ENCODE measurements at regions not wholly inside any gene's neighbourhood (a gene's known extent, or its start where the extent isn't known, plus 50 kb on each side); places are given as distances from the start of the nearest gene placed in this dataset.

DNA sequence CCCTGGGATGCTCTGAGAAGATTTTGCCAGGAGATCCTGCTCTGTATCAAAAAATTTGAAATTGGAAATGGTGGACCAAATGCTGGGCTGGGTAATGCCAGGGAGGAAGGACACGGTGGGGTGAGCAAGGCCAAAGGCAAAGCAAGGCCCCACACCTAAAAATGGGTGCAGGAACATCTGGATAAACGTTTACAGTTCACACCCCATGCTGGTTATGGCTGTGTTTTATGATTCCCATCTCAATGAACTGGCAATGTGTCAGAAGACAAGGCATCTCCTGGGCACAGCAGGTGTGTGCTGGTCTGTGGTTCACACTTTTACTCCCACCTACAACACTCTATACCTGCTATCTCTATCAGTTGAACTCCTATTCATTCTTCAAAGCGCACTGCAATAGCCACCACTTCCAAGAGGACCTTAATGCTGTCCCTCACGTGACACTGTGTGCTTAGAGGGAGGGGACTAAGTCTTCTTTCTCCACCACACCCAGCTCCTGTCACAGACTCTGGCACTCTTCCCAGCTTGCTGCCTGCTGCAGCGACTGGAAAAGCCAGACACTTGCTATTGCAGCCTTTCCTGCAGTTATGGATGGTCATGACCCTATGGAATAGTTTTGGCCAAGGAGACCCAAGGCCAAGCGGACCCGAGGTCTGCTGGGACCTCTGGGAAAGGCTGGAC lies 277.5 kb downstream of the CTTN start:
- H3K9ac ChIP-seq (ENCODE audit: low read length) = no peak overlapping the region
- H3K36me3 ChIP-seq (ENCODE audit: control insufficient read depth, insufficient read depth, low read length) = no peaks in the 10 kb centered on the region
- H3K27me3 ChIP-seq (ENCODE audit: control insufficient read depth, insufficient read depth, low read length) = no peaks in the 10 kb centered on the region
- H3K4me3 ChIP-seq (ENCODE audit: low read length) = no peak overlapping the region
- H3K4me1 ChIP-seq (ENCODE audit: control insufficient read depth, insufficient read depth, low read length) = peaks cover 5% of the 10 kb centered on the region
- H3K9me3 ChIP-seq (ENCODE audit: control insufficient read depth, low read length) = no peaks in the 10 kb centered on the region

DNA sequence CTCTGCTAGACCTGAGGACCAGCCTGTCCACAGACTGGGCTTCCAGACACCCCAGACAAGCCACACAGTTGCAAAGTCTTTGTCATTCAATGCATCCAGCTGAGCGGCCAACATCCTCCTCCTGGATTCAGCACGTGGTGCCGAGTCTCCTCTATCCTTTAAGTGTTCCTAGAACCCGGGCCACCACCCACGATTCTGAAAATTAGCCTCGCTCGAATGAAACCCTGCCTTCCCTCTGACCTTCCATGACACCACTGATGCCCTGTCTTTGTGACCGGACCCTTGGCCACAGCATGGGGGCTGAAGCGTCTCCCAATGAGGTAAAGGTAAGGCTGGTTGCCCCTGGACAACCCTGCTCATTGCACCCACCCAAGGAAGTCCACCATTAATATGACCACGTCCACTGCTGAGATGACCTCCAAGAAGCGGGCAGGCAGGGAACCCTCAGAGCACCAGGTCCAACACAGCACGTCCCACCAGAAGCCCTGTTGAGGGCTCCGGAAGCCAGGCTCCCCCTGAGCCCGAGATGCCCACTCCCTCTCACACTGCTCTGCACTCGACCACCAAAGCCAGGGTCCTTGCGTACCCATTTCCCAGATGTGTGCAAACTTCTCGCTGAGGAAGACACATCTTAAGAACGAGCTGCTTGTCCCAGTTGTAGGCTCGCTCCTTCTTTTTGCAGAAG lies 279.0 kb downstream of the CTTN start:
- H3K4me3 ChIP-seq (ENCODE audit: low read length) = no peak overlapping the region
- H3K9me3 ChIP-seq (ENCODE audit: control insufficient read depth, low read length) = no peaks in the 10 kb centered on the region
- peaks cover 5% of the 10 kb centered on the region for H3K4me1 ChIP-seq (ENCODE audit: control insufficient read depth, insufficient read depth, low read length)
- no peaks in the 10 kb centered on the region for H3K36me3 ChIP-seq (ENCODE audit: control insufficient read depth, insufficient read depth, low read length)
- no peaks in the 10 kb centered on the region for H3K27me3 ChIP-seq (ENCODE audit: control insufficient read depth, insufficient read depth, low read length)
- no peak overlapping the region for H3K9ac ChIP-seq (ENCODE audit: low read length)

DNA sequence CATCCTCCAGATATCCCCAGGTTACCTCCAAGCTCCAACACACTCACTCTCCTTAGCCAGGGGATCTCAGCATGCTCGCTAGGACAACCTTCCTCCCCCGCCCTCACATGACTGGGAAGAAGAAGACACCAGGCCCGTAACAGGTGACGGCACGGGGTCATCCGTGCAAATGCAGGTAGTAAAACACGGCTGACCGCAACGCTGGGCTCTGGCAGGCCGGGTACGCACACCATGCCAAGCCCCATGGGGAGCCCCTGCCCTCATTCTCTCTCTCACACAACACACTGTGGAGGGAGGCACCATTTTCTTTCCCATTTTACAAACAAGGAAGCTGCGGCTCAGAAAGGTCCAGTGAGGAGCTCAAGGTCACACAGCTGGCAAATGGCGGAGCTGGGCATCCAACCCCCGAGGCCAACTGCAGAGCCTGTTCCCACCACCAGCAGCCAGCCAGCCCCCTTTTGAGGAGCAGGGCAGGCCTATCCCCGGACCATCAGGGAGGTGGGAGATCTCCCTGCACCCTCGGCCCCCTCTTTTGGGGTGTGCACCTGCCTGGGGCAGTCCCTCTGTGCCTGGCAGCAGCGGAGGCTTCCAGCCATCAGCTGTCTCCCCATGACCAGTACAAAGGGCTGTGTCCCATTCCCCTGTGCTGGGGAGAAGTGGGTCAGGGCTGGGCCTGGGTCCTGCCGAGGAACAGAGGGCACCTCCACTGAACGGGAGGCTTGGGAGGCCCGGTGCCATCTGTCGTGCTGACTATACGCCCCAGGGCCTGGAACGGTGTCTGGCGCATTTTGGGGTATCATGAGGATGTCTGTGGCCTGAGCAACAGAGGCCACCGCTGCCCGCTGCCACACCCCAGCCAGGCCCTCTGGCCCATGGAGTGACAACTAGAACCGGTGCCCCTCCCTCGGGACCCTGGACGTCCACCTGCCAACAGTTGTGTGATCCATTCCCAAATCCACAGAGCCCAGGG lies 280.9 kb downstream of the CTTN start:
- no peaks in the 10 kb centered on the region for H3K36me3 ChIP-seq (ENCODE audit: control insufficient read depth, insufficient read depth, low read length)
- H3K9ac ChIP-seq (ENCODE audit: low read length) = no peak overlapping the region
- H3K4me1 ChIP-seq (ENCODE audit: control insufficient read depth, insufficient read depth, low read length) = peaks cover 5% of the 10 kb centered on the region
- no peaks in the 10 kb centered on the region for H3K9me3 ChIP-seq (ENCODE audit: control insufficient read depth, low read length)
- H3K27me3 ChIP-seq (ENCODE audit: control insufficient read depth, insufficient read depth, low read length) = no peaks in the 10 kb centered on the region
- no peak overlapping the region for H3K4me3 ChIP-seq (ENCODE audit: low read length)

DNA sequence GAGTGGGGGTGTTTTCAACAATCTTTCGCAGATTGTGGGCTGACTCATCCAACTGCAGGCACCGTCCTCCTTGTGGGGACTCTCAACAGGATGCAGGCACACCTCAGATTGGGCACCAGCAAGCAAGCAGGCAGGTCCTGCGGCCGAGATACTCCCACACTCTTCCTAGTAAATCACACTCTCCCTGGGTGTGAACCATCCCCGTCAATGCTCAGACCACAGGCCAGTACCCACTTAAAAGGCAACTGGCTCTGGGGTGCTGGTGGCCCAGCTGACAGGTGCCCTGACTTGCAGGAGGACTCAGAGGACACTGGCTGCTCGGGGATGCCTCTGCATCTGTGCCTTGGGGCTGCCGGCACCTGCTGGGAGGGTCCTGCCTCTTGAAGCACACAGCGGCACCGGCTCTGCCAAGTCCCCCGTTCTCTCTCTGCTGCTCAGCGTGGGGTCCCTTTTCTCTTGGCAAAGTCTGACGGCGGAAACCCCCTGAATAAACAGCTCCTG lies 282.5 kb downstream of the CTTN start:
- Histone ChIP-seq H3K36me3 (ENCODE audit: control insufficient read depth, insufficient read depth, low read length) (no peaks in the 10 kb centered on the region), H3K4me3 (ENCODE audit: low read length) (no peak overlapping the region), H3K27me3 (ENCODE audit: control insufficient read depth, insufficient read depth, low read length) (no peaks in the 10 kb centered on the region), H3K4me1 (ENCODE audit: control insufficient read depth, insufficient read depth, low read length) (peaks cover 5% of the 10 kb centered on the region), H3K9ac (ENCODE audit: low read length) (no peak overlapping the region), H3K9me3 (ENCODE audit: control insufficient read depth, low read length) (no peaks in the 10 kb centered on the region)

DNA sequence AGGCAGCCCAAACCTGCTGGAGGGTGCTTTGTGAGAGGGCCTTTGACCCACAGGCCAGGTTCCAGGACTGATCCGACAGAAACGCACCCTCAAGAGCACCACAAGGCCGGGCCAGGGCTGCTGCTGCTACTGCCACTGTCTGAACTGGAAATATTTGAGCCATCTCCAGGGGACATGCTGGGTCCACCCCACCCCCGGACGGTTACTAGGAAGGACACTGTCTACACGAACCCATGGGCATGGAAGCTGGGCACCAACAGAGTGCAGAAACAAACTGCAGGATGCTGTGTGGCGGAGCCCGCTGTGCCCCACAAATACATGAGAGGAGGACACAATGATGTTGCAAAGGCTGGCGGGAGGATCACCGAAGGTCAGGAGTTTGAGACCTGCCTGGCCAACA lies 283.7 kb downstream of the CTTN start:
- H3K9me3 ChIP-seq (ENCODE audit: control insufficient read depth, low read length) = no peaks in the 10 kb centered on the region
- H3K27me3 ChIP-seq (ENCODE audit: control insufficient read depth, insufficient read depth, low read length) = no peaks in the 10 kb centered on the region
- no peak overlapping the region for H3K4me3 ChIP-seq (ENCODE audit: low read length)
- H3K9ac ChIP-seq (ENCODE audit: low read length) = no peak overlapping the region
- no peaks in the 10 kb centered on the region for H3K36me3 ChIP-seq (ENCODE audit: control insufficient read depth, insufficient read depth, low read length)
- no peaks in the 10 kb centered on the region for H3K4me1 ChIP-seq (ENCODE audit: control insufficient read depth, insufficient read depth, low read length)

DNA sequence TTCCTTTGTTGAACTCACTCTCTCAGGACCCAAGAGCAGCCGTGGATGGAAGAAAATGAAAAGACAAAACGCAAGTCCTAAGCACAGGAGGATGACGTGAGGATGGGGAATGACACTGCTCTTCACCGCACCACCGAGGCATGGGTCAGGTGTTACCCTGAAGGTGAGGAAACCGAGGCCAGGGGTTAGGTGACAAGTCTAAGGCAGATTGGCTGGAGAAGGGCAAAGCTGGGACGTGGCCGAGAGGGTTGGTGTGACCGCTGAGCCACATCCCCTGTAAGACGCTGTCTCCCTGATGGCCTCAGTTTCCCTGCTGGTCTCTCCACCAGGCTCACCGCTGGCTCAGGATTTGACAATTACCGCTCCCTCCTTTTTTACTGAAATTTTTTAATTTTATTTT lies 284.4 kb downstream of the CTTN start:
- H3K36me3 ChIP-seq (ENCODE audit: control insufficient read depth, insufficient read depth, low read length) = no peaks in the 10 kb centered on the region
- no peak overlapping the region for H3K4me3 ChIP-seq (ENCODE audit: low read length)
- H3K9me3 ChIP-seq (ENCODE audit: control insufficient read depth, low read length) = no peaks in the 10 kb centered on the region
- no peak overlapping the region for H3K9ac ChIP-seq (ENCODE audit: low read length)
- no peaks in the 10 kb centered on the region for H3K4me1 ChIP-seq (ENCODE audit: control insufficient read depth, insufficient read depth, low read length)
- H3K27me3 ChIP-seq (ENCODE audit: control insufficient read depth, insufficient read depth, low read length) = no peaks in the 10 kb centered on the region

DNA sequence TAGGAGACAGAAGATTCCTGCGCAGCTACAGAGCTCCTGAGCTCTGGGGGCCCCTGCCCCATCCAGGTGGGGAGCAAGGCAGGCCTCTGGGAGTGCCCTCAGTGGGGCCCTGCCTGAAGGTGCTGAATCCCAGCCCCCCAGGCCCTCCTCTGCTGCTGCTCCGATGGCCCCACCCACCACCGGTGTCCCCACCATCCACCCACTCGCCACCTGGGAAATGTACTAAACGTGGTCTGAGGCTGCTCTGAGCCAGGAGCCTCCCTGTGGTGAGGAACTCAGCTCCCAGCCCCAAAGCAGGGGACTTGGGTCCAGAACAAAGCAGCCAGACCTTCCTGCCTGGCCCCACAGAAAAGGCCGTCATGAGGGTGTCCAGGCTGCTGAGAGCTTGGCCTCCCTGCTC lies 289.4 kb downstream of the CTTN start:
- no peak overlapping the region for H3K9ac ChIP-seq (ENCODE audit: low read length)
- no peaks in the 10 kb centered on the region for H3K9me3 ChIP-seq (ENCODE audit: control insufficient read depth, low read length)

DNA sequence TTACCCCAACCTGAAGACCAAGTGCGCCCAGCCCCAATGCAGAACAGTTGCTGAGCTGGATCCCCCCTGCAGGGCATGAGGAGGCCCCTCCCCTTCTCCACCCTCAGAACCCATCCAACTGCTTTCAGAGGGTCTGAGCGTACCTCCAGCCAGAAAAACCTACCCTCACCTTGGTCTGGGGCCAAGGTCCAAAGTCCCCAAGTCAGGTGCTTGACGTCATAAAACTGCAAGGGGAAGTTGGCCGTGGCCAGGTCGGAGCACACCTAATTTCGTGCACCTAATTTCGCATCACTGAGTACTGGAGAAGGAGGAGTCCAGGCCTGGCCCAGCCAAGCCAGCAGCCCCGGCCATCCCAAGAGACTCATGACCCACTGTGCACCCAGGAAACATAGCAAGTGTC lies 289.8 kb downstream of the CTTN start:
- Histone ChIP-seq H3K9ac (ENCODE audit: low read length) (no peak overlapping the region), H3K36me3 (ENCODE audit: control insufficient read depth, insufficient read depth, low read length) (no peaks in the 10 kb centered on the region), H3K27me3 (ENCODE audit: control insufficient read depth, insufficient read depth, low read length) (no peaks in the 10 kb centered on the region), H3K4me1 (ENCODE audit: control insufficient read depth, insufficient read depth, low read length) (no peaks in the 10 kb centered on the region), H3K4me3 (ENCODE audit: low read length) (no peak overlapping the region), H3K9me3 (ENCODE audit: control insufficient read depth, low read length) (no peaks in the 10 kb centered on the region)

More for the DNA sequence above, 289.4 kb downstream of the CTTN start:
- Histone ChIP-seq H3K36me3 (ENCODE audit: control insufficient read depth, insufficient read depth, low read length) (no peaks in the 10 kb centered on the region), H3K4me3 (ENCODE audit: low read length) (no peak overlapping the region), H3K4me1 (ENCODE audit: control insufficient read depth, insufficient read depth, low read length) (no peaks in the 10 kb centered on the region), H3K27me3 (ENCODE audit: control insufficient read depth, insufficient read depth, low read length) (no peaks in the 10 kb centered on the region)

DNA sequence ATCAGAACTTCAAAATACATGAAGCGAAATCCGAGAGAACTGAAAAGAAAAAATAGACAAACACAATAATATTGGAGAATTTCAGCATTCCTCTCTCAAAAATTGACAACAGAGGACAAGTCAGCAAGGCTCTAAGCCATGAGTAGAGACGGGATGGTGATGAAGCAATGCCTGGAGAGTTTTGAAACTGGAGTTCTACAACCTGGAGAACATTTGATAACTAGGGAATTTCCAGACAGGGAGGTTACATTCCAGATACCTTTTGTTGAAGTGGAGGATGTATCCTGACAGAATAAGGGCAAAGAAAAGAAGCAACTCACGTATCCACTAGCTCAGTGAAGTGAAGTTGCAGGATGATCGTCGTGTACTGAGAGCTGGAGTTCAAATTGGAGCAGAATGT lies 291.4 kb downstream of the CTTN start:
- H3K27me3 ChIP-seq (ENCODE audit: control insufficient read depth, insufficient read depth, low read length) = no peaks in the 10 kb centered on the region
- H3K9ac ChIP-seq (ENCODE audit: low read length) = no peak overlapping the region
- H3K4me3 ChIP-seq (ENCODE audit: low read length) = no peak overlapping the region
- no peaks in the 10 kb centered on the region for H3K4me1 ChIP-seq (ENCODE audit: control insufficient read depth, insufficient read depth, low read length)
- H3K36me3 ChIP-seq (ENCODE audit: control insufficient read depth, insufficient read depth, low read length) = no peaks in the 10 kb centered on the region
- H3K9me3 ChIP-seq (ENCODE audit: control insufficient read depth, low read length) = no peaks in the 10 kb centered on the region

DNA sequence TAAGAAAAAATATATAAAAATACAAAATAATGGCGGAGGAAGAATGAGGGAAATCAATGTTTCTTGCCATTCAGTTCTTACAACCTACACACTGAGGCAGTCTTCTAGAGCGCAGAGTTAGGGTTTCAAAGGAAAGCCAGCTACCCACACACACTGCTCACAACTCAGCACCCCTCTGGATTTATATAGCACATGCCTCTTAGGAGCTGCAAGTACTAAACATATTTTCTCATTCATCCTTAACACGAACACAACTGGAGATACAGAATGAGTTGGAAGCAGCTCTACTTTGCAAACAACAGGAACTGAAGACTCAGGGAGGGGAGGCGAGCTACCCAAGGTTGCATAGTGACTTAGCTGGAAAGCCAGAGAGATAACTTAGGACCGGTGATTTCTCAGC lies 293.8 kb downstream of the CTTN start:
- Histone ChIP-seq H3K27me3 (ENCODE audit: control insufficient read depth, insufficient read depth, low read length) (no peaks in the 10 kb centered on the region), H3K36me3 (ENCODE audit: control insufficient read depth, insufficient read depth, low read length) (no peaks in the 10 kb centered on the region), H3K9ac (ENCODE audit: low read length) (no peak overlapping the region), H3K4me1 (ENCODE audit: control insufficient read depth, insufficient read depth, low read length) (no peaks in the 10 kb centered on the region), H3K9me3 (ENCODE audit: control insufficient read depth, low read length) (no peaks in the 10 kb centered on the region), H3K4me3 (ENCODE audit: low read length) (no peak overlapping the region)

DNA sequence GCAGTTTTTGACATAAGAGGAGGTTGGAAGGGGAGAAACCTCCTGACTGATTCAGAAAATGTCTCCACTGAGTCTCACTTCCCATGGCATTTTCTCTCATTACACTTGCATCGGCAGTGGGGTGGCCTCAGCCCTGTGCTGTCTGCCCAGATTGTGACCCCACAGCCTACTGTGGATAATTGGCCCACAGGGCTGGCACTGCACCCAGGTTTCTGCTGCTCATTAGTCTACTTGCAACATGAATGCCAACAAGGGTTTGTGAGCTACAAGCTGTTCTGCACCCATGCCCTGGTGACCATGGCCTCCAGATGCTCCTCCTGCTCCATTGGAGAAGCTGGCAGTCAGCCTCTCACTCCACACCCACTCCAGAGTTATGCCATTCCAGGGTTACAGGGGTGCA lies 296.0 kb downstream of the CTTN start:
- Histone ChIP-seq H3K27me3 (ENCODE audit: control insufficient read depth, insufficient read depth, low read length) (no peaks in the 10 kb centered on the region), H3K36me3 (ENCODE audit: control insufficient read depth, insufficient read depth, low read length) (no peaks in the 10 kb centered on the region), H3K9me3 (ENCODE audit: control insufficient read depth, low read length) (no peaks in the 10 kb centered on the region), H3K9ac (ENCODE audit: low read length) (no peak overlapping the region), H3K4me3 (ENCODE audit: low read length) (no peak overlapping the region), H3K4me1 (ENCODE audit: control insufficient read depth, insufficient read depth, low read length) (no peaks in the 10 kb centered on the region)

Data from mucosa of stomach (tissue), 1 donor.